H1 (cell line): ENCODE measurements at regions not wholly inside any gene's neighbourhood (a gene's known extent, or its start where the extent isn't known, plus 50 kb on each side); places are given as distances from the start of the nearest gene placed in this dataset.

Experiments used
- EGR1 ChIP-seq: IDR thresholded peaks from 2 replicates; pipeline ENCODE4 v1.6.1; 2011; ENCODE audit warnings: low read depth, low read length, borderline replicate concordance
- EZH2 ChIP-seq: fragments of 200-600 bp; sonication (generic); IDR thresholded peaks from 2 replicates; pipeline ENCODE4 v1.7.1; 2012; ENCODE audit warnings: low read depth, mild to moderate bottlenecking, moderate library complexity, low read length, inconsistent platforms; ENCODE audit not compliant: severe bottlenecking
- JUND ChIP-seq: IDR thresholded peaks from 2 replicates; pipeline ENCODE4 v1.6.1; 2011; ENCODE audit warnings: mild to moderate bottlenecking, improper control_type of control experiment, low read length
- ZNF274 ChIP-seq: IDR thresholded peaks from 2 replicates; pipeline ENCODE4 v1.7.0; 2012; ENCODE audit warnings: low read length, borderline replicate concordance; ENCODE audit errors: extremely low read depth

DNA sequence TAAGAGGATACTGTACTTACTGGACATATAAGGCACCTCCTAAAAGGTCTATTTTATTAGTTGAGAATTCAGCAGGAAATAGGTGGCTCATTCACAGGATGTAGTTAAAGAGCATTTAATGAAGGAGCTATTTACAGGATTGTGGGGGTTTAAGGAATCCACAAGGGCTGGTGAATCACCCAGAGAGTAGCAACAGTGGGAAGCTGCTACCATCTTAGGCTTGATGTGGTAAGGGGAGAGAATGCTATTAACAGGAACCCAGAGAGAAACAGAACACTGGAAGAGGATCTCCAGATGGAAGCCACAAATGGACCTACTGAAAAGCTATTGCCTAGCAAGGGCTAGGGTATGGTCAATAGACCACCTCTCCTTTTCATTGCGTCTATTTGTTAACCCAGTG, 52.0 kb upstream of the COL11A1 start:
- TF ChIP-seq ZNF274 (no peak), EZH2 (no peak), EGR1 (no peak), JUND (no peak)
